A204.1 (cell line): ENCODE measurements at regions not wholly inside any gene's neighbourhood (a gene's known extent, or its start where the extent isn't known, plus 50 kb on each side); places are given as distances from the start of the nearest gene placed in this dataset.

Experiments used
- FAIRE-seq: peaks from 2 replicates; lab custom pipeline; 2012; peaks lifted over from hg19 to GRCh38; lab: Jason Lieb, UNC

DNA sequence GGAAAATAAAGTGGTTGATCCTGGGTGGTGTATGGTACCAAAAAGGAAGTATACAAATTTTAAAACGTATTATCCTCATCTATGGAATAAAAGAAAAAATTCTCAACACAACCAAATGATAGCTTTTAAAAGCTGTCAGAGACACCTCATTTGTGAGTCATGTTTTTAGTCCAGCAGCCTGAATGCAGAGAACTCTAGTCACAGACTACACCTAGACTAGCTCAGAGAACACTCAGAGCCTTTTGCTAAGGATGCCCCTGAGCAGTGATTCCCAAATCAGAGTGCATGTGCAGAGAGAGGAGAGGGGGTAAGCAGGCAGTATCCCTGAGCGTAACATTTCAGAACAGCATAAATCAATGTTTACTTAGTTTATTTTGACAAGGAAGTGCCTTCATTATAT lies 809.3 kb downstream of the HACE1 start:
- FAIRE-seq = no peak

DNA sequence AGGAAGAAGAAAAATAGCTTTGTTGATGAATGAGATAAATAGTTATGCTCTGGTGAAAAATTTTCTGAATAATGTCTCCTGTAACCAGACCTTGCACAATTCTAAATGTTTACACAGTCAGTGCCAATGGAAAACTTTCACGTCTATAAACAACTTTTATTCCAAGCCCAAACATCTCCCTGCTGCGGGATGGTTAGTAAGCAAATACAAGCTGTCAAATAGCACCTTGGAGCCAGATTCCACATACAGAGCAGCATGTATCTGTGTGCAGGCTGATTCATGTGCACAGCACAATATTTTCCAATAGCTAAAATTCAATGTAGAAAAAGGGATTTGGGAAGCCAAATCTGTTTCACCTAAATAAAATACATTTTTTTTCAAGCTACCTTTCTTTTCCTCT lies 813.3 kb downstream of the HACE1 start:
- no peak for FAIRE-seq

- no peak for FAIRE-seq
Measured at GRCh38 chr6:104031346-104031745, 828.4 kb downstream of the HACE1 start.

GRCh38 chr6:104022126-104022525 lies 837.6 kb downstream of the HACE1 start:
- FAIRE-seq = no peak

DNA sequence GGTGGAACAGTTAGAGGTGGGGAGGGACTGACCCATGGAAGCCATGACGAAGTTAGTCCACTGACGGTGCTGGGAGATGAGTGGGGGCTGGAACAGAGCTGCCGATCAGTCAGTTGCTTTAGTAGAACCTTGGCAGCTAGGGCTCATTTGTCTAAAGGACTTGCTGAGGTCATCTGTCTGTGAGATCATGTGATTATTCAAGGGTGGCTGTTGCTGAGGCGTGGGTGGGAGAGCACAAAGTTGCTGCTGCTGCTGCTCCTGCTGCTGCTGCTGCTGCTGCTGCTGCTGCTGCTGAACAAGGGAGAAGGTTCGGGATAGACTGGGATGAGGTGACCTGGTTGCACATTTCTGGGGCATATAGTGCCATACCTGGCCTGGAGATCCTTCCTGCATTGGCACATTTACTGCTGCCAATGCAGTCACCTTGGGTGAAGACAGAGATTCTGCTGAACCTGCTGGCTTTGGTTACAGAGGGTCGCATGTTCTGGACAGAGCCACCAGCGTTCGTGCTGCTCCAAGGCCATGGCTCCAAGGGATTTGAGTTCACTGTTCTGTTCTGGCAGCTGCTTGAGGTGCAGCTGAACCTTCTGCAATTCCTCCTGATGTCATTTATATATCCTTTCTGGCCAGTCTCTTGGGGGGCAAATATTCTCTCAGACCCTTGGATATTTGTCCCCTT lies 840.5 kb downstream of the HACE1 start:
- FAIRE-seq = no peak

DNA sequence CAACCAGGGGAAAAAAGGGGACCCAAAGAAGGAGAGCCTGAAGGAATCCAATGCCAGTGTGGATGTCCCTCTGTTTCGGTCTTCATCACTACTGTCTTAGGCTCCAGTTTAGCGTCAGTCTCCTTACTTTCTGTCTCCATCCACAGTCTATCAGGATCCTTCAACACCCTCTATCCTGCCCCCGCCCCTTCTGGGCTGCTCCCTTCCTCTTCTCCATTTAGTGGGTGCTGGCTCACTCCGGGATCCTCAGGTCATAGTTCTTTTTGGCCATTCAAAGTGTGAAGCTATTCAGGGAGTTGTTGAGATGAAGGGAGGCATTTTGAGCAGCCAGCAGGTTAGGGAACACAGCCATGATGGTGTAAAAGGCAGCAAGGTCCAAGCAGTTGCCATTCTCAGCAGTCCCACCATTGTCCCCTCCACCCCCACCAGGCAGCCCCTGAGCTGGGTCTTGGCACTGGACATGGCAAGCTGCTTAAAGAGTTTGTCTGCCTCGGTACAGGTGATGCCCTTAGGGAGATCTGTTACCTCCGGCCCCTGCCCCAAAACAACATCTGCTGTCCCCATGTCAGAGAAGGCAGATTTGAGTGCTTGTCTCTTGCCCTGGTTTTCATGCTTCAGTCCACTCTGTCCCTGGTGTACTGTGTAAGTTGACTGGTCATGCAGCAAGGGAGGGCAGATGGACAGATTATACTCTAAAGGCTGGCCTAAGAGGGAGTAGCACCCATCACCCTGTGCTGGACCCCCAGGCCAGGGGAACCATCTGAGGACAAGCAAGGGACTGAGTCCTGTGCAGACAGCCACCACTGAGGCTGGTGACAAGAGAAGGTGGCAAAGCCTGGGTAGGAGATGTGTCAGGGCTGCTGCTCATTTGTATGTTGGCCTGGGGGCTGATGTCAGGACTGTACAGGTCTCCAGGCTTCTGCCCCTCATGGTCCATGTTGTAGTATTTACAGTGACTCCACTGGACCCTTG lies 842.0 kb downstream of the HACE1 start:
- FAIRE-seq = no peak

- FAIRE-seq = no peak
Measured at GRCh38 chr6:104014163-104014959, 845.4 kb downstream of the HACE1 start.

DNA sequence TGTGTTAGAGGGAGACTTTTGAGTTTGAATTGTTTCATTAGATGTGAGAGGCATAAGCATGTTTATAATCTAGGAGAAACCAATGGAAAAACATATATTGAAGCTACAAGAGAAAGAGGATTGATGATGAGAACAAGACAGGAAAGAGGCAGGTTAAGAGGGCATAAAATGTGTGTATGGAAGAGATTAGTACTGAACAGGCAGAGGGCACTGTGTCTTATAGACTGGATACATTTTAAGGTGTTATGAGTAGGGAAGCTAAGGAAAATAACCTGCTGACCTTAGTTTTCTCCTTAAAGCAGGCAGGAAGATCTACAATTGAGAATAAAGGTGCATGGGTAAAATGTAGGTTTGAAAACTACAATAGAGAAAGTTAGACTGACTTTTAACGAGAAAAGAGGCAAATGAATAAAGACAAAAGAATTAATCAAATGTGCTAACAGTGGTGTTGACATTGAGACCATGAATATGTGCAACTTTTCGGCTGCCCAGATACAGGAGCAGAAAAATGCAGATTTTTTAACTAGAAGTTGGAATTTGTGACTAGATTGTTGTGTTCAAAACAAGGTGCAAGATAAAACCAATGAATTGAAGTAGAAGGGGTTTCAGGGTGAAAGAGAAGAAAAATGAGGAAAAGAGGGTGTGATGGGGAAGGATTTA lies 846.3 kb downstream of the HACE1 start:
- no peak for FAIRE-seq

- FAIRE-seq = no peak
Measured at GRCh38 chr6:104010897-104011296, 848.8 kb downstream of the HACE1 start.

GRCh38 chr6:104003803-104004516 lies 855.8 kb downstream of the HACE1 start:
- FAIRE-seq = no peak

GRCh38 chr6:103995571-103995970 lies 864.1 kb downstream of the HACE1 start:
- FAIRE-seq = no peak

- FAIRE-seq = no peak
Measured at GRCh38 chr6:103983860-103984259, 875.9 kb downstream of the HACE1 start.

DNA sequence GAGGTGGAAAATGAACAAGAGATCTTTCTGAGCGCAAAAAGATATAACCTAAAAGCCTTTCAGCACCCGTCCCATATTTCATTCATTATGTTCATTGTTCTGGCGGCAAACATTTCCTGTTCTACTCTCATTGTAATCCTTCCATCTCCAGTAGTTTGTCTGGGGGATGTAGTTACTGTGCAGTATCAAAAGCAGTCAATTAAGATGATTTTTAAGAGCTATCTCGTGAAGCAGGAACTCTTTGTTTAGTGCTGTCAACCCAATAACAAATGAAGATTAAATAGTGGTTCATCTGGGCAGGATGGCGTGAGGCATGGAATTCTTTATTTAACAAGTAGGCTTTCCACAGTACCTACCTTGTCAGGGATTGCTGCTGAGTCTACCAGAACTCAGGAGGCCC lies 876.7 kb downstream of the HACE1 start:
- no peak for FAIRE-seq

DNA sequence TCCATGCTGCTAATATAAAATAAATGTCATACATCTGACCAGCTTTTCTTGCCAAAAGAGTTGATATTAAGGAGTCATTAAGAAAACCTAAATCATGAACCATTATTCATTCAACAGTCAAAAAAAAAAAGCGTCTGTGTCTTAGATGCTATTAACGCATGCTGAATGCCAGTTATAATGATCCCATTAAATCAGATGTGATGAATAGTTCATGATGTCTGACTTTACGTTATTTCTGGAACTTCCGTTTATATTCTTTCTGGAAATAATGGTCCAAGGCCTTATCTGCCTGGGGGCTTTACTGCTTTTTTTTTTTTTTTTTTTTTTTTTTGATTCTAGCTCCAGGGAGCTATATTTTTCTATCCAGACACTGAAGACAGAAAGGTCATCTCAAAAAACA lies 877.1 kb downstream of the HACE1 start:
- FAIRE-seq = no peak

DNA sequence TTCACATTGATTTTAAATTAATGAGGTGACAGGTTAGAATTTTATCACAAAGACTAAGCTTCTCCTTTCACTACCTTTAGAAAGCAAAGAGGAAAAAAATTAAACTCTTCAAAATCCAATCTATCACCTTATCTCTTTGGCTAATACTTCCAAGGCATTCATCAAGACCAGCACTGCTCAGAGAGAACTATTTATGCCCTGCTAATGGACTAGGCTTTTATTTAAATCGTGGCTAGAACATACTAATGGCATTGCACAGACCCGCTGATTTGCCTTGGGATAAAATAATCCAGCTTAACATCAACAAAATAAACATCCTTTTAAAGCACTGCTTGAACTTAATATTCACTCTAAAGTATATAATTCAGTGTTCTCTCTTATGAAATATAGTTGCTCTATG lies 880.4 kb downstream of the HACE1 start:
- no peak for FAIRE-seq

GRCh38 chr6:103937389-103937788 lies 922.3 kb downstream of the HACE1 start:
- FAIRE-seq = no peak

DNA sequence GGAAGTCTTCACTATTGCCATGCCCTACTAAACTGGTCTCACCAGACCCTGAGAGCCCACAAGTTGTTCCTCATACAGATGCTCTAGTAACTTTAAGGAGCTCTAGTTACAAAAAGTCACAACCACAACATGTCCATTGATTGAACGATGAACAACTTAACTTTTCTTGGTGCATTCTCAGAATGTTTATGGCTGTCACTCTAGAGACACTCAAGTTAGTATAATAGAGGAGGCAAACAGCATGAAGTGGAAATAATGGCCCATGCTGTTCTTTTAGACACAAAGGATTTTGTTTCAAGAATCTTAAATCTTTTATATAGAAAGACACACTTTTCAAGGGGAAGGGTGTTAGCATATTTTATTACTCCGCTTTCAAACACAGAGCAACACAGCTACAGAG lies 934.4 kb downstream of the HACE1 start:
- no peak for FAIRE-seq

- FAIRE-seq = no peak
Measured at GRCh38 chr6:103910018-103910417, 949.7 kb downstream of the HACE1 start.

- no peak for FAIRE-seq
Measured at GRCh38 chr6:103908898-103909297, 950.8 kb downstream of the HACE1 start.

- no peak for FAIRE-seq
Measured at GRCh38 chr6:103895136-103895535, 964.6 kb downstream of the HACE1 start.

DNA sequence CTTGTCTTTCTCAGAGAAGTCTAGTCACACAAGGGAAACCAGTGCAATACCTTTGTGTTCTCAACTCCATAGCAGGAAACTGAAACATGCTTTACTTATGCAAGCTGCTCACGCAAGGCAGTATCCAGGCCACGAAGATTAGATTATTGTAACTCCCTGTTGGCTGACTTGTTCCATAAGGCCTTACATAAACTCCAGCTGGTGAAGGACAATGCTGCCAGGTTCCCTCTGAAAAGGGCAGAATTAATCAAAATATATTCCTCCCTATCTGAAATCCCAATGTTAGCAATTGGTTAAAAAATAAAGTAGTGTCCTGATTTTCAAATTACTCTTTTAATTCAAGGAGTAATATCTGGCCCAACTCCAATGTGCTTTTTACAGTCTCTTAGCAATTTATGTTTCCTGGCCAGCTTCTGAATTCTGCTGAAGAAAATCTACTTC lies 966.6 kb downstream of the HACE1 start:
- FAIRE-seq = no peak

DNA sequence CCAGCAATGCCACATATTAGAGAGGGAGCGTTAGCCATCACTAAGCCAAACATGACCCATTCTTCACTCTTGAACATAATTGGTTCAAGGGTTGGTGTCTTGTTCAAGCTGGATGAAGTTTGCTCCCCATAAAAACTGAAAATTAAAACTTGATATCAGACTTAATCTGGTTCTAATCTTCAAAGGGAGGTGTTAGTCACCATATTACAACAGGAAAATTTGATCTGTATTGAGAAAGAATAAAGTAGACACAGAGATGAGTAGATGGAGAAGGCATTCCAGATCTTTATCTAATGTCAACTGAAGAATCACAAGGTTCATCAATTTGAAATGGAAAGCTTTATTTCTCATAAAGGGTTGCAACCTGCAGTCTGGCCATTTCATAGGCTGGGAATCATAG lies 972.8 kb downstream of the HACE1 start:
- FAIRE-seq = no peak
